ENCODE measurements at regions not wholly inside any gene's neighbourhood (a gene's known extent, or its start where the extent isn't known, plus 50 kb on each side); places are given as distances from the start of the nearest gene placed in this dataset.
"Not testable (repeated sequence)": the region's sequence is repeated elsewhere in the genome, so short reads cannot be mapped to it uniquely, and the experiment has no call there.

- DNase-seq (ENCODE audit: low read depth): no peak
Measured at GRCh38 chr6:84926189-84927155, 162.1 kb upstream of the TBX18 start.

GRCh38 chr6:84921891-84922290 is 157.5 kb upstream of the TBX18 start:
- DNase-seq (ENCODE audit: low read depth): no peak

GRCh38 chr6:84920021-84920420 is 155.6 kb upstream of the TBX18 start:
- DNase-seq (ENCODE audit: low read depth): no peak

GRCh38 chr6:84916704-84917103 is 152.3 kb upstream of the TBX18 start:
- DNase-seq (ENCODE audit: low read depth): no peak

- no peak for DNase-seq (ENCODE audit: low read depth)
Measured at GRCh38 chr6:84912472-84913322, 148.3 kb upstream of the TBX18 start.

DNA sequence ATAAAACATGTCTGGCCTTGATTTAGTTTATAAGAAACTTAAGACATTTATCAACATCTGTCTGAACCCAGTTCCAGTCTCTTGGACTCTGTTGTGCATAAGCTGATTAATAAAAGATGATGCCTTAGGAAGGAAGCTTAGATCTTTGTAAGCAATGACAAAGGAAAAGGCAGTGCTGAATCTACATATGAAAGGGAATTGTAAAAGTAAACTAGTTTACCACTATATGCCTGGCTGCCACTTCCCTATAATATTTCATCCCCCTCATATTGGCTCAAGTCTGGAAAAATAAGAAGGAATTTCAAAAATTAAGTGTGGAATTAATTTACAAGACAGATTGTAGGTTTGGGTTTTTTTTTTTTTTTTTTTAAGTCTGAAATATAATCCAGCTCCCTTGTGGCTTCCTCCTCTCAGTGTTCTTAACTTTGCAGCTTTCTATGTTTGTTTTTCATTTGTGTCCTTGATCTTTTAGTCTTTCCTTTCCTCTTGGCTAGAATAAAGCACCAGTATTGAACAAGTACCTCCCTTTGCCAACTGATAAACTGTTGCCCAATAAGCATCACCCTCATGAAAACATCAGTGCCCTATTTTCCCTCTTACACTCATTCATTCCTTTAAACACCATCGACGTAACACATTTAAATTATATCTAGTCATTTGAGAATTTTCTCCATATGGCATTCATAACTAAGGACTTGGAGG is 146.7 kb upstream of the TBX18 start:
- no peak for DNase-seq (ENCODE audit: low read depth)

GRCh38 chr6:84908304-84908904 is 144.0 kb upstream of the TBX18 start:
- no peak for DNase-seq (ENCODE audit: low read depth)

- DNase-seq (ENCODE audit: low read depth): no peak
Measured at GRCh38 chr6:84906514-84906913, 142.1 kb upstream of the TBX18 start.

DNA sequence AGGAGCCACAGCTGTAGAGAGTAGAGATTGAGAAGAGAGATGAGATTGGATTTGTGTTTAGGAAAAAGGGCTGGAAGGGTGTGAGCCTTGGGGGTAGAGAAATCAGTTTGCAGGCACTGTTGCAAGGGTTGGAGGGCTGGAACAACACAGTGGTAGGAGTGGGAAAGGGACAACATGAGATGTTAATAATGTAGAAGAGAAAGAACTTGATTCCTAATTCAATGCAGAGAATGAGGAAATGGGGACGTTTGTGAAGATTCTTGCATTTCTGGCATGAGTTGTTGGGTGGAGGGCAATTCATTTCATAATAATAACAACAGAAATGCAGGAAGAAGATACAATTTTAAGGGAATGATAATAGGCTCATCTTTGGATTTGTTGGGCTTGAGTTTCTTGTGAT is 141.4 kb upstream of the TBX18 start:
- DNase-seq (ENCODE audit: low read depth): no peak

DNA sequence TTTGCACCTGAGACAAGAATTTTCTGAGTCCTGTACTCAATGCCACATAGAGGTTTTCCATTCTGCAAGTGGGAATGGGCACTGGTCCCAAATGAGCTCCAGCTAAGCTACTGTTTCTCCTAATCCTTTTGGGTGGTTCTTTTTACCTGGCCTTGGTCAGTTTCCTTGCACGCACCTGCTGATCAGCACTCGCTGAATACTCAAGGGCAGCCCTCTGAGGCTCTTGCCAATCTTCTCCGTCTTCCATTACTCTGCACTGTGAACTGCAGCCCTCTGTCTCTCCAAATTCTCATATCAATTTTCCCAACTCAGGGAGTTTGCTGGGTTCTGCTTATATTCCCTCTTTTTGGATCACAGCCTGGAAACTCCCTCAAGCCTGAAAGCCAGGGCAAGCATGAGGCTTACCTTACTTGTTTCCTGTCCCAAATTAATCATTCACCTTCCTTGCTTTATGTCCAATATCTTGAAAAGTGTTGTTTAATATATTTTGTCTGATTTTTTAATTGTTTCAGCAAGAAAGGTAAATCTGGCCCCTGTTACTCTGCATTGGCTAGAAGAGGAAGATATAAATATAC is 138.0 kb upstream of the TBX18 start:
- no peak for DNase-seq (ENCODE audit: low read depth)

GRCh38 chr6:84897988-84898594 is 133.7 kb upstream of the TBX18 start:
- no peak for DNase-seq (ENCODE audit: low read depth)

DNA sequence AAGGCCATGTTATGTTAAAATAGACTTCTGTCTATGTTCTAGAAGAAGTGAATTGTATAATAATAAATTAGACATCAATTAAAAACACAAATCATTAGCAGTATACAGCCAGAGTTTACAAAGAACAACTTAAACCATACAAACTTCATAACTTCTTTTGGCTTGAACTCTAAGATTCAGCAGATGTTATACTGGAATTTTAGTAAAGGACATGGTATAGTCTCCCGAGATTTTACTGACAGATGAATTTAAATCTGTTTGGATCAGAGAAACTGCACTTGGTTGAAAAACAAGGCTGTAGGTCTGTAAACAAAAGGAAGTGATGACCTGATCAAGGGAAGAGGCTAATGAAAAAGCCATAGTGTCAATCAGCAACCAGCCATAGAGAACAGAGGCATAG is 132.6 kb upstream of the TBX18 start:
- DNase-seq (ENCODE audit: low read depth): no peak

DNA sequence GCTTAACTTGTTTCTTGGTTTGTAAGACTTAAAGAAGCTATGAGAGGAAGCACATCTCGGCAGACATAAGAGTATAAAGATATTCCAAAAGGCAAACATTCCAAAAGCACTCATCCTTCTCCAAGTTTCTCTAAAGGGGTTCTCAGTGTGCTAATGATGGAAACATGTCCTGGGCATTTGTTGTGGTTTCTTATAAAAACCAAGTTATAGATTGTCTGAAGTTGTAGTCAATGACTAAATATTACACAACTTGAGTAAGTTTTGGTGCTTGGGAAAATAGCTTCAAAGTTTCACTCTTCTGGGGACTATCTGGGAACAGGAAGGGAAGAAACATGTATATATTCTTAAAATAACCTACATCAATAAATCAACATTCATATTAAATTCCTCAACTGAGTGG is 128.3 kb upstream of the TBX18 start:
- no peak for DNase-seq (ENCODE audit: low read depth)

DNA sequence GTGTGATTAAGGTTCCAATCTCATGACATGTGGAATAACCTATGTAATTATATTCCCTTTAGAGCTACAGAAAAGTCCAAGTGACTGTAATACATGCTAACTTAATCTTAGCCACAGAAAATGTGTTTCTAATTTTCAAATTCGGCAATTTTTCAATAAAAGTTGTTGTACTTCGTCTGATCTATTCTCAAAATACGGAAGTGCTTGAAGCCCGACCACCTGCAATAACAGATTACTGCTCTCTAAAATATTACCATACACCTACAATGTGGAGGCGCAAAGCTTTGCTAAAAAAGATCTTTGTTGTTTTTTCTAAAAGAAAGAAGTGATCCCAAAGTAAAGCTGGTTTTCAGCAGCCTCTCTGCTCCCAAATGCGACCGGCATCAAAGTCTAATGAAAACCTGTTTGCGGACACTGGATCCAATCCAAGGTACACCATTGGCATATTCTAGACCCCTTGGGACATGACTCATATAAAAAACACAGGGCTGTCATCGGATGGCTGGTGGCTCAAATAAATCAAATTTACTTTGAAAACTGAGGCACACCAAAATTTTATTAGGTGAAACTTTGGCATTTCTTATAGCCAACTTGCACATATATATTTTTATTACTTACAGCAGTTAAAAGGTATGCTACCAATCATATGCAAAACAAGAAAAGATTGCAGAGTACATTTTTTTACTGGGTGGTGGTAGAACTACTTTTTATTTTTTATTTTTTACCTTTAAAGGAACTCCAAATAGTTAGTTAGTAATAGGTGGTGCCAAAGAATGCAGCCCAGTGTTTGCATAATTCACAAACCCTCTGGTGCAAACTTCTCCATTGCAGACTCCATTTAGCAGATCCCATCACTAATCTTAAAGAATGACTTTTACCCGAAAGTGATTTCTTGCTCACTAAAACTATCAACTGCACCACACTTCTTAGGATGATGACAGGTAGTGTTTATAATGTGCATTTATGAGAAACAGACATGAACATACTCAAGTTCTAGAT is 118.7 kb upstream of the TBX18 start:
- DNase-seq (ENCODE audit: low read depth): no peak

GRCh38 chr6:84879385-84879784 is 115.0 kb upstream of the TBX18 start:
- DNase-seq (ENCODE audit: low read depth): not testable (repeated sequence)

DNA sequence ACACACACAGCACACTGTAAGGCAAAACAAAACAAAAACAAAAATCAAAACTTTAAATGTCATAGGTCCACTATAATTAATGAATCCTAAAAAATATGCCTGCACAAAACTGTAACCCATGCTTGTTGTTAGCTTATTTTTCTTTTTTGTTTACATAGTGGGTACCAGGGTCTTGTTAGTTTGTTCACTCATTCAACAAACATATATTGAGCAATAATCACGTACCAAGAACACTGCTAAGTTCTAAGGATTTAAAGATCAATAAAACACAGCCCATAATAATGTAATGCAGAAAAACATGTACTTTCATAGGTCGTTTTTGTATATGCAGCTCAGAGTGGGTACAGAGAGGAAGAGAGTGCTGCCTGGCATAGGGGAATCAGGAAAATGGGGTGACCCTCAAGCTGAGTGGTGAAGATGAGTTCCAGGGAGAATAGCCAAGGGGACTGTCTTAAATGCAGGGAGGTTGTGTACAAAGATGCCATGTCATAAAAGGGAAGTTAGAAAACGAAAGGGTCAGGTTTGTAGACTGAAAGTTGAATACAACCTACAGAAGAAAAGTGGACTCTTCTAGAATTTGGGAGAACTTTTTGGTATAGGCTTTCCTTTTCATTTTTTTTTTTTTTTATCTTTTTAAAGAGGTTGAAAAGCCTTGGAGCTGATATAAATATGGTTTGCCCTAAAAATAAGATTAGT is 113.3 kb upstream of the TBX18 start:
- no peak for DNase-seq (ENCODE audit: low read depth)

GRCh38 chr6:84876723-84877514 is 112.5 kb upstream of the TBX18 start:
- DNase-seq (ENCODE audit: low read depth): no peak

- no peak for DNase-seq (ENCODE audit: low read depth)
Measured at GRCh38 chr6:84872996-84873723, 108.8 kb upstream of the TBX18 start.

Measured in stimulated activated CD8-positive, alpha-beta memory T cell treated with anti-CD3 and anti-CD28 coated beads, Interleukin-15, amount 100 ng/mL, for 24 hours (primary cell).